ENCODE measurements at regions not wholly inside any gene's neighbourhood (a gene's known extent, or its start where the extent isn't known, plus 50 kb on each side); places are given as distances from the start of the nearest gene placed in this dataset.
"Not testable (repeated sequence)": the region's sequence is repeated elsewhere in the genome, so short reads cannot be mapped to it uniquely, and the experiment has no call there.

DNA sequence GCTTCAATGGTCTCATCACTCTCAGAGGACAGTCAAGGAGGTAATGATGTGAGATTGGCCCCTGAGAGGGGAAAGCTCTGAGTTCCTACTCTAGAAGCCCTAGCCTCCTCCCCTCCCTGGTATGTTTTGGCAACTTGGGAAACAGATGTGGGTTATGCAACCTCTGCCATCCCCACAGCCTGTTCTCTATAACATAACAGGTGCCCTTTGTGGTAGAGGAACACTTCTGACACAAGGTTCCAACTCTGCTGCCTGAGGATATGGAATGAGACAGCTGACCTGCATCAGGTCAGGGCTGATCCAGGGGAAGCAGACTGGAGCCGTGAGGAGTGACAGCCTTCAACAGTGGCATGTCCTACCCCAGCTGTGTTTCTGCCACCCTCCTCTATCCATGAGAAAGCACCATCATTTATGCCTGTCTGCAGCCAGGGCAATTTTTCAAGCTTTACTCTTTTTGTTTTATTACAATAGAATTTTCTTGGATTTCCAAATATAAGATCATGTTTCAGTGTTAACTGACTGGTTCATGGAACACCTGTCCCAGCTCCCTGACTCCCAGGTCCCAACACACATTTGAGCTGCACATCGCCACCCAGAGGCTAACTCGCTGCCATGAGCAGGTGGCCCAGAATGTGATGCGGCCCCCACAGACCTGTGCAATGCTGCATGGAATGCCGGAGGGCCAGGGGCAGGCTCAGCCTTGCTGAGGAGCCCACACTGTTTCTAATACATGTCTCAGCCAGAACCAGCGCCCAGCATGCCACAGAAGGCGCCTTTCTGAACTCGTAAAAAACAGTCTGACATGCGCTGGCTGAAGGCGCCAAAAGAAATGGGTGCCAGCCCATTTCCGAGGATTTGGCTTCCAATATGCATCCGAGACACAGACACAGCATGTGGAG, 124.8 kb upstream of the CHST15 start:
- FAIRE-seq (no peak), DNase-seq (ENCODE audit: low spot score) (no peak)

DNA sequence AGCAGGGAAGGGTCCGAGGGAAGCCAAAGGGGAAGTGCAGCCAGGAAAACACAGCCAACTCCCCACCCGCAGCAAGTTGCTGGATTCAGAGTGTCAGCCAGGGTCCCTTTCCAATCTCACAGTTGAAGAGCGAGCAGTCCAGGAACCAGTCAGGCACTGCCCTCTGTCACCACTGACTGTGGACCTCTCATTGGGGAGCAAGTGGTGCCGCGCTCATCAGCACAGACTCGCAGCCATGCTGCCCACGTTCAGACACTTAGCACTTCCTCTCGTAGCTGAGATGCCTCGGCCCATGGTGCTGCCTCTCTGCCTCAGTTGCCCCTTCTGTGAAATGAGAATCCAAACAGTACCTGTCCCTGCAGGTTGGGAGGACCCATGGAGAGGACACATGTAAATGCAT, 123.6 kb upstream of the CHST15 start:
- no peak for FAIRE-seq
- no peak for DNase-seq (ENCODE audit: low spot score)

DNA sequence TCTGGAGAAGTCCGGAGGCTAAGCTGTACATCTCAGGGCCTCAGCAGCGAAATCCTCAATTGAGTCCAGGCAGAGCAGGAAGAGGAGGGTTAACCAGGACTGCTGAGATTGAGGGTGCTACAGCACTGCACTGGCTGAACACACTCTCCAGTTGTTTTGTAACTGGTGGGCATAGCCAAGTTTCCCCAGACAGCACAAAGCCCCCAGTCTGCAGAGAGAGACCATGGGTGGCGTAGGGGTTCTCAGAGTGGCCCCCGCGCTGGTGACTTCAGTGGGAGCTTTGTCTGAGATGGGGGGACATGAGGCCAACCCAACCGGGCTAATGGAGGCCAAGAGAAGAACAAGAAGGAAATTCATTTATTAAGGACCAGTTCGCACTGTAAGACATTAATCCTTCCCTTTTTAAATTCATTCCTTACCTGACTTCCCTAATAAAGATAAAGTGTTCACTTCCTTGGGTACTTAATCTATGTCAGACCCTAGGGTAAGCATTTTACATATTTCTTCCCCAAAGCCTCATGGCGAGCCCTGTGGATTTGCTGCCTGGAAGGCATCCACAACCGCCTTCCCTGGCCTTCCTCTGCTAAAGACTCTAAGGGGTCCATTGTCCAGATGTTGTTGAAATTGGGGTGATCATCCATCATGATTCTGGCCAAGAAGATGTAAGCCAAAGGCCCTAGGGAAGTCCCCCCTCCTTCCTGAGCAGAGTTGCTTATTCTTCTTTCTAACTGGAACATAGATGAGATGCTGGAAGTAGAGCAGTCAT, 121.4 kb upstream of the CHST15 start:
- FAIRE-seq (no peak), DNase-seq (ENCODE audit: low spot score) (no peak)

DNA sequence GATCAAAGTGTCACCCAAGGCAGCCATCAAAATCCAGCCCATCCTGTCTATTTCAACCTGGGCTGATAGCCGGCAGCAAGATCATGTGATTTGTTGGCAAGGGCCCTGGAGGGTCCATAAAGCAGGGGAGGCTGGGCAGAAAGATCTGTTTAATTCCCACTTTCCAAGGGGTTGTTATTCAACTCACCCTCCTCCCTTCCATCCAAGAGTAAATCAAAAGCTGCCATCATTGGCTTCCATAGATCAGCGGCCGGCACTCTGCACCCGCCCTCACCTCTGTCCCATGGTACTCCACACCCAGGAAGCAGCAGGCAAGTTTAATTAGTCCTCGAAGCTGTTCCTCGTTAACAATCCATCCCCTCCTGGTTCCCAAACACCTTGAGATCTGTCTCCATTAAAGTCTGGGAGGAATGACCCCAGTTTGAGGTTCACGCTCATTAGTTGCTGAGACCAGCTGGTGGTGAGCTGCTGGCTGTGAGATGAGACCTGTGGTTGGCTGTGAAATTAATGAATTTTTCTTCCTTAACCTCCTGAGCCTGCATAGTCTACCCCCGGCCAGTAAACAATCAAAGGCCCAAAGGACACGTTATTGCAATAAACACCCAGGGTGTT, 120.6 kb upstream of the CHST15 start:
- DNase-seq (ENCODE audit: low spot score): no peak

DNA sequence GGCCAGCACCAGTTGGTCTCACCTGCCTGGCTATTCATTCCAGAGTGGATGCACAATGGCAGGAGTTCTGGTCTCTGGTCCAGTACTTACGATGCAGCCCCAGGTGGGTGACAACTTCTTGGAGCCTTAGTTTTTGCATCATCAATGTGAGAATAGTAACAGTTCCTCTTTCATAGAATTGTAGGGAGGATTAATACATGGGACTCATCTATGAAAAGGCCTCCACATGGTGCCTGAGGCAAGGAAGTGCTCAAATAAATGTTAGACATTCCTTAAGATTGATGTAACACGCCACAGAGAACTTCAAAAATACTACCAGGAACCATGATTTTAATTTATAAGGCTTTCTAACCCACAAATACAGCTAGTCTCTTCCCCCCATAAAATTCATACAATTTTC, 120.1 kb upstream of the CHST15 start:
- FAIRE-seq: no peak
- DNase-seq (ENCODE audit: low spot score): no peak

More for the DNA sequence above, 120.6 kb upstream of the CHST15 start:
- no peak for FAIRE-seq

DNA sequence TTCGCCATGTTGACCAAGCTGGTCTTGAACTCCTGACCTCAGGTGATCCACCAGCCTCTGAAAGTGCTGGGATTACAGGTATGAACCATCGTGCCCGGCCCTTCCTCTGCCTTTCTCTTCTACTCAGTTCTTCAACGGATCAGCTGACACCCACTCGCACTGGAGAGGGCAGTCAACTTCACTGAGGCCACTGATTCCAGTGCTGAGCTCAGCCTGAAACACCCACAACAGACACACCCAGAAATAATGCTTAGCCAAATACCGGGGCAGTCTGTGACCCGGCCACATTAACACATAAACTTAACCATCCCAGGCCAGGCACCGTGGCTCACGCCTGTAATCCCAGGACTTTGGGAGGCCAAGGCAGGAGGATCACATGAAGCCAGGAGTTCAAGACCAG, 119.3 kb upstream of the CHST15 start:
- DNase-seq (ENCODE audit: low spot score): no peak
- FAIRE-seq: no peak

DNA sequence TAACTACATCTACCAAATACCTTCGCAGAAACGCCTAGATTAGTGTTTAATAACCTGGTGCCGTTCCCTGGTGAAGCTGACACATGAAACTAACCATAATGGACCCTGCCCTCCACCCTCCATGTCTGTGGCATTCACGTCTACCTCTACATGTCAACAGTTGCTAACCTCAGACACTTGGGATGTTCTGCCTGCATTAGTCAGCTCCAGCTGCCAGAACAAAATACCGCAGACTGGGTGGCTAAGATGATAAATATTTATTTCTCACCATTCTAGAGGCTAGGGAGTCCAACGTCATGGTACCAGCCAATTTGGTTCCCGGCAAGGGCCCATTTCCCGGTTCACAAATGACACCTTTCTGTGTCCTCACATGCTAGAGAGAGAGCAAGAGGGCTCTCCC, 118.5 kb upstream of the CHST15 start:
- FAIRE-seq (no peak), DNase-seq (ENCODE audit: low spot score) (peak; percentile 75)

DNA sequence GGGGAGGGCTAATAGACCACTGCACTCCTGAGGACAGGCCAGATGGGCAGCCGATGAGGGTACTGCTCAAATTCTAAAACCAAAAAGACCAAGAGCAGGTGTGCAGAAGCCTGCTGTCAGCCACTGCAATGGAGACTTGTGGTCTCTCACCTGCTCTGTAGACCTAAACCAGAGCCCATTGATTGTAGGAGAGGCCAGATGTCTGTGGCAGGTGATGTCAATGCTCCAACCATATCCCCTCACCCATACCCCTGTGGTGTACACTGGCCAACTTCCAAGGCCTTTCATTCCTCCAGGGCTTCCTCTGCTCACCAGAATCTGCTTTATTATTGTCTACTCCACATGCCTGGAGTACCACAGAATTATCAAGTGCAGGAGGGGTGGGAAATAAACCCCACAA, 116.9 kb upstream of the CHST15 start:
- DNase-seq (ENCODE audit: low spot score) (no peak), FAIRE-seq (no peak)

DNA sequence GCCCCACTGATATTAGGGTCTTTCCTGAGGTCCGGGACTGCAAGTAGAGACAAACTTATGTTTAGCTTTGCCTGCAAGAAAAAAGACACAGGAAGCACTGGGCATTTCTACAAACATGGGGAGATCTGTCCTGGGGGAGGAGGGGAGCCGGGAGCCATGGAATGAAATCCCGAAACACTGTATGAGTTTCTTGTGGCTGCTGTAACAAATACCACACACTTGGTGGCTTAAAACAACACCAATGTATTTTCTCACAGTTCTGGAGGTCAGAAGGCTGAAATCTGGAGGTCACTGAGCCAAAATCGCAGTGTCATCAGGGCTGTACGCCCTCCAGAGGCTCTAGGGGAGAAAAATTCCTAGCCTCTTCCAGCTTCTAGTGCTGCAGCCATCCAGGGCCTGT, 114.0 kb upstream of the CHST15 start:
- no peak for DNase-seq (ENCODE audit: low spot score)
- FAIRE-seq: no peak

DNA sequence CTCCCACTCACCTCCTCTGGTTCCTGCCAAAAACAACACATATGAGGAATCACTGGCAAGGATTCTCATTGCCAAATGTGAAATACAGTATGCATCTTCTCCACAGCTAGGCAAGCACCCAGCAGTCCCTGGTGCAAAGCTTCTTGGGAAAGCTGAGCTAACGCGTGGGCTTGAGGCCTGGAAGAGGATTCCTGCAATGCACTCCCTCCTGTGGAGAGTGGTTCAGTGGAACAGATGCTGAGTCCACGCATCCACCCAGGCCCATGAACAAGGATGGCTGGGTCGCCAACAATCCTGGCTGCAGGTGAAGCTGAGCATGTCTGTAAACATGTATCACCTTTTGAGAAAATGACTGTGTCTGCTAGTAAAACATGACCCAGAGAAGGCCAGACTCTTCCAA, 113.2 kb upstream of the CHST15 start:
- FAIRE-seq (no peak), DNase-seq (ENCODE audit: low spot score) (no peak)

DNA sequence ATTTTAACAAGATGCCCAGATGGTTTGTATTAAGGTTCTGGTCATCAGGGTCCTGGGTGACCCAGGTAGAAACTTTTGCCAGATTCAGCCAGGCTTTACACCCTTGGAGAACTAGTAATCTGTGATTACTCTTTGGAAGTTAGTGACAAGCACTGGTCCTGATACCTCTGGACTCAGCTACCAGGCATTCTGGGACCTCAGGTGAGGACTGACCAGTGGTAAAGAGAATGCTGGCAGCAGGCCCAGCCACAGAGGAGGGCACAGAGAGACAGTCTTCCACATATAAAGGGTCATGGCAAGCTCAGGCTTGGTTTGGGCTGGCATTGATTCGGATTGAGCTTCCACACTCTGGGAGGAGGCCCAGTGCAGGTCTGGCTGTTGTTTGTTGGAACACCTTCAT, 112.0 kb upstream of the CHST15 start:
- DNase-seq (ENCODE audit: low spot score): no peak
- FAIRE-seq: no peak

DNA sequence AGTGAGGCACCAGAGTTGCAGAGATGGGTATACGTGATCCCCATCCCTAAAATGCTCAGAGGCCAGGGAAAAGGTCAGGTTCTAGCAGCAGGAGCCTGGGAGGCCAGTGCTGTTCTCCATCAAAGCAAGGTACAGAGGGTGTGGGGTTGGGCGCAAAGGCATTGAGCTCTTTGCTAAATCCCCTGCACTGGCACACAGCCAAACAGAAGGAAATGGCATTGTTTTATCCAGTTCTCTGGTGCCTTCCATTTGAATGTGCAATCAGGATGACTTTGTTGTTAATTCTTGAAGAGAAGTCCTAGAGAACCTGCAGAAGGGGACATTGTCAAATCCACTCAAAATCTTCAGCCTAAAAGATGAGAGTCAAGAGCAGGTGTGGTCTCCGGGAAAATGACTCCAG, 111.3 kb upstream of the CHST15 start:
- no peak for DNase-seq (ENCODE audit: low spot score)
- FAIRE-seq: no peak

DNA sequence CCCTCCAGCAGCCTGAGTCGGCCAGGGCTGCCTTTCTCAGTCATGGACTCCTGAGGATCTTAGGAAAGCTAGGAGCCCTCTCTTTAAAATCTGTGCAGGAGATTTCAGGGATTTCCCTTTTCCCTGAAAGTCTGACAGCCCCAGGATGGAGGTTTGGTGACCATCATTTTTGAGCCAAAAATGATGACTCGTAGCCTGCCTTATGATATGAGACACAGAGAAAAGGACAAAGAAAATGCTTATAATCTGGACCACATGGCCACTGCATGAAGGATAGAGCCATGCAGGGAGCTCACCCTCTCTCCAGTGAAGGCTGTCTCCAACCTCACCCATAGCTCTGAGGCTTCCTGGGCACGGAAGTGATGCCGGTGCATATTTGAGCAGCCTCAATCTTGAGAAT, 106.6 kb upstream of the CHST15 start:
- FAIRE-seq: no peak
- no peak for DNase-seq (ENCODE audit: low spot score)

DNA sequence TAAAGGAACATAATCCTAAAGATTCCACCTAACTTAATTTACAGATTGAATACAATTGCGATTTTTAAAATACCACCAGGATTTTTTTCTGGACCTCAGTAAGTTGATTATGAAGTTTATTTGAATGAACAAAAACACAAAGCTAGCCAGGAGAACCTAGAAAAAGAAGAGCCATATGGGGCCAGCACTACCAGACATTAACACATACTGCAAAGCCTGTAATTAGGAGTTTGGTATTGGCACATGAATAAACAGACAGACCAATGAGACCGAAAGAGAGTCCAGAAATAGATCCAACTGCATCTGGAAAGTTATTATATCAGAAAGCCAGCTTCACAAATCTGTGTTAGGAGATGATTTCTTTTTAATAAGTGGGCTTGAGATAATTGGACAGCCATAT, 105.5 kb upstream of the CHST15 start:
- DNase-seq (ENCODE audit: low spot score) (no peak), FAIRE-seq (no peak)

DNA sequence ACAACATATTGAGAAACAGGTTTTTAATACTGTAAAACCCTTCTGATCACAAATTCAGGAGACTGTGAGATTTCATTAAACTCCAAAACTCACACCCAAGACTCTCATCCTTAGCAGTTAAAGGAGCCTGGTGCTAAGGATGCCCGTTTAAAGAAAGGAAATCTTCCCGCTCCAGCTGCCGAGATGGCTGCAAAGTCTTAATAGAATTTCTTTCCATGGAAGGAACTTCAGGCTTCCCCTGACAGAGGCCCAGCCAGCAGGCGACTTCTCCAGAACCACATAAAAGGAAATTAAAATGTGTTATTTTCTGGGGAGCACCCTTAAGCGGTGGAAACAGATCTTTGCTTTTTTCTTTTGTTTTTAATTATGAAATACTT, 104.7 kb upstream of the CHST15 start:
- no peak for FAIRE-seq
- DNase-seq (ENCODE audit: low spot score): no peak

DNA sequence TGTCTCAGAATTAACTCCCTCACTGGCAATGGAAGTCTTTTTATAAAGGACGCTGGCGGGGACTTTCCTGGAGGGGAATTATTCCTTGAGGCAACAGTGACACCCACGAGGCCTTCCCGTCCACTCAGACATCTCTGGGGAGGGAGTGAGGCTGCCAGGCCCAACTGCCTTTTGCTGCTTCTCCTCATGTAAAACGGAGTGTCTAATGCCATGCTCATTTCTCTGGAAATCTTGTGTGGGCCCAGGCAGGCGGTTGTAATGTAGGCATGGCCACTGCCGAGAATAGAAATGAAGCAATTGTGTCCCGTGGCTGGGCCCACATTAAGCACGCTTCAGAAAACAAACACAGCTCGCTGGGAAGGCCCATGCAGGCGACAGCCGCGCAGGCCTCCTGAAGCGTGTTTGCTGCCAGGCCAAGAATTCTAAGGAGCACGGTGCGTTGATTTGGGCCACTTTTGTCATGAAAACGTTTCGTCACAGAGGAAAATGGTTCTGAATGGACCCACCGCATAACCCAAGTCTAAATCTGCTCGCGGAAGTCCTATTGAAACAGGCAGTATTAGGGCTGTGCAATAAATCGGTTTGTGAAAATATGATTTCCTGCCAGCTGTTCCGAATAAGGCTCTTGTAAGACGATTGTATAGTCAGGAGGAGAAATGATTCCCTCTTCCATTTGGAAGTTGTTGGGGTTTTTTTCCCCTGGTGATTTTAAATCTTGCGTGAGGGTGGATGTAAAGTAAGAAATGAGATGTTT, 104.2 kb upstream of the CHST15 start:
- DNase-seq (ENCODE audit: low spot score): no peak

DNA sequence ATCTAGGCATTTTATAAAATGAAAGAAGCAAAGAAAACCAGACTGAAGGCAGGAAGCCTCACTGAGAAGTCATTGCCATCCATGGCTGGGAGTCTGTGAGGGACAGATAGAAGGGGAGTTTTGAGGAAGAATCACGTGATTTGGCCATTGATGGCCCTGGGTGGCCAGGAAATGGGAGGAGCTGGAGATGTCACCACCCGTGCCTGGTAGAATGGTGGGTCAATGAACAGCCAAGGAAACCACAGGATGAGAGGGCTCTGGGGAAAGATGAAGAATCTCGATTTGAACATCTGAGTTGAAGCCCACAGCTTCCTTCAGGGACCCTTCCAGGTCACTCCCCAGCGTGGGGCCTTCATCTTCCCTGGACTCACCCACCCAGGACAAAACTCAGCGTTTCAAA, 103.3 kb upstream of the CHST15 start:
- peak; percentile 11 for DNase-seq (ENCODE audit: low spot score)
- FAIRE-seq: no peak

More for the DNA sequence above, 104.2 kb upstream of the CHST15 start:
- FAIRE-seq: no peak

DNA sequence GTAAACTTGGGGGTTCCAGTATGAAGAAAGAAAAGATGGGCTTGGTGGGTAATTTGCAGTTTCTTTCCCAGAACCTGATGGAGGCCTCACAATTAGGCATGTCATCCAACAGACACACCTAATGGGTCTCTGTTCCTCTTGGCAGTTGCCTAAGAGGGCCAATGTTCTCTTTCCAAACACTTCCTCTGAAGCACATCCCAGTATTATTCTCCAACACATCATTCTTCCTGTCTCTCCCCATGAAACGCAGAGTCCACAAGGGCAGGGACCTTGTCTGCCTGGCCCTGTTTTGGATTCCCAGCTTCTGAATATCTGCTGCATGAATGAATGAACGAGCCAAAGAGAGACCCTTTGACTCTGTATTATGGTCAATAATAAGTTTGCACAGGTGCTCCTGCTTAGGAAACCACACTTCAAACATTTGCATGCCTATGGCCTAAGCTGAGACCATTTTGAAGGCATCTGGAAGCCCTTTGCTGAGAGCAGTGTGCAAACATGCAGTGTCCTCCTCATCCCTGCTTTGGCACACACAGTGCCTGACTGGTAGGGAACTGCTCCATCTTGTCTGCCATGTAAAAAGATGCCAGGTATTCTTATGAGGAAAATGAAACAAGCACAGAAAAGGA, 100.9 kb upstream of the CHST15 start:
- no peak for DNase-seq (ENCODE audit: low spot score)
- FAIRE-seq: no peak

DNA sequence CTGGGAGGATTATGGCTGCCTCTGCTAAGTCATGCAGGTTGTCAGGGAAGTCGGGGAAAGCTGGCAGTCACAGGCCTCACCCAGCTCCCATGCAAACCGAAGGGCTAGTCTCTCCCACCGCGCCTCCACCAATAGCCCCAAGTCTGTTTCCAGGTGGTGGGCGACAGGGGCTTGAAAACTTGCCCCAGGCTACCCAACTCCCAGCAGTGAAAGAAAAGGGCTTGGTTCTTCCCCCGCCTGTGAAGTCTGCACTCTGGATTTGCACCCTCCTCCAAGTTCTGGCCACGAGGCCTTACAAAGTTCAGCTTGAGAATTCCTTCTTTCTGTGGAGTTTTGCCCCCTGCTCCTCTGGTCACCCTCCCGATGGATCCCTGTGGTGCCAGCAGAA, 99.9 kb upstream of the CHST15 start:
- DNase-seq (ENCODE audit: low spot score): no peak
- FAIRE-seq: no peak

DNA sequence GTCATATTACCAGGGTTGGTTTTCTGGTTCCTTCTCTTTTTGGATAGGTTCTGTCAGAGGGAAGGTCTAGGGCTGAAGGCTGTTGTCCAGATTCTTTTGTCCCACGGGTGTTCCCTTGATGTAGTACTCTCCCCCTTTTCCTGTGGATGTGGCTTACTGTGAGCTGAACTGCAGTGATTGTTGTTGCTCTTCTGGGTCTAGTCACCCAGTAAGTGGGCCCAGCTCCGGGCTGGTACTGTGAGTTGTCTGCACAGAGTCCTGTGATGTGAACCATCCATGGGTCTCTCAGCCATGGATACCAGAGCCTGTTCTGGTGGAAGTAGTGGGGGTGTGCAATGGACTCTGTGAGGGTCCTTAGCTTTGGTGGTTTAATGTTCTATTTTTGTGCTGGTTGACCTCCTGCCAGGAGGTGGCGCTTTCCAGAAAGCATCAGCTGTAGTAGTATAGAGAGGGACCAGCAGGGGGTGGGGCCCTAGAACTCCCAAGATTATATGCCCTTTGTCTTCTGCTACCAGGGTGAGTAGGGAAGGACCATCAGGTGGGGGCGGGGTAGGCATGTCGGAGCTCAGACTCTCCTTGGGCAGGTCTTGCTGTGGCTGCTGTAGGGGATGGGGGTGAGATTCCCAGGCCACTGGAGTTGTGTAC, 99.4 kb upstream of the CHST15 start:
- not testable (repeated sequence) for DNase-seq (ENCODE audit: low spot score); FAIRE-seq

DNA sequence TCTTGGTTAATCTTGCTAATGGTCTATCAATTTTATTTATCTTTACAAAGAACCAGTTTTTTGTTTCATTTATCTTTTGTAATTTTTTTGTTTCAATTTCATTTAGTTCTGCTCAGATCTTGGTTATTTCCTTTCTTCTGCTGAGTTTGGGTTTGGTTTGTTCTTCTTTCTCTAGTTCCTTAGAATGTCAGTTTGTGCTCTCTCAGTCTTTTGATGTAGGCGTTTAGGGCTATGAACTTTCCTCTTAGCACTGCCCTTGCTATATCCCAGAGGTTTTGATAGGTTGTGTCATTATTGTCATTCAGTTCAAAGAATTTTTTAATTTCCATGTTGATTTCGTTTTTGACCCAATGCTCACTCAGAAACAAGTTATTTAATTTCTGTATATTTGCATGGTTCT, 97.1 kb upstream of the CHST15 start:
- not testable (repeated sequence) for FAIRE-seq; DNase-seq (ENCODE audit: low spot score)

All from RCC 7860 (cell line).